Stomach (tissue), 4 donors: ENCODE measurements at regions not wholly inside any gene's neighbourhood (a gene's known extent, or its start where the extent isn't known, plus 50 kb on each side); places are given as distances from the start of the nearest gene placed in this dataset.

Experiments
- POLR2A ChIP-seq, 4 donors: fragments of 450-650 bp; IDR thresholded peaks; one replicate each; pipeline ENCODE4 v1.6.1; 2016; ENCODE audit warnings: antibody characterized with exemption in 4 of 4, control low read depth in 2 of 4, mild to moderate bottlenecking in 1 of 4, moderate library complexity in 1 of 4
- TF ChIP-seq, protein P1 (sequence below), 7 experiments: fragments of 450-650 bp in 4 of 7; fragments of 200-600 bp in 3 of 7; sonication (generic) in 3 of 7; IDR thresholded peaks; one replicate each; pipeline ENCODE4 v1.5.1; 2016 to 2019; ENCODE audit warnings: antibody characterized with exemption in 7 of 7, control low read depth in 2 of 7, mild to moderate bottlenecking in 1 of 7

- TF ChIP-seq, protein P1, sequence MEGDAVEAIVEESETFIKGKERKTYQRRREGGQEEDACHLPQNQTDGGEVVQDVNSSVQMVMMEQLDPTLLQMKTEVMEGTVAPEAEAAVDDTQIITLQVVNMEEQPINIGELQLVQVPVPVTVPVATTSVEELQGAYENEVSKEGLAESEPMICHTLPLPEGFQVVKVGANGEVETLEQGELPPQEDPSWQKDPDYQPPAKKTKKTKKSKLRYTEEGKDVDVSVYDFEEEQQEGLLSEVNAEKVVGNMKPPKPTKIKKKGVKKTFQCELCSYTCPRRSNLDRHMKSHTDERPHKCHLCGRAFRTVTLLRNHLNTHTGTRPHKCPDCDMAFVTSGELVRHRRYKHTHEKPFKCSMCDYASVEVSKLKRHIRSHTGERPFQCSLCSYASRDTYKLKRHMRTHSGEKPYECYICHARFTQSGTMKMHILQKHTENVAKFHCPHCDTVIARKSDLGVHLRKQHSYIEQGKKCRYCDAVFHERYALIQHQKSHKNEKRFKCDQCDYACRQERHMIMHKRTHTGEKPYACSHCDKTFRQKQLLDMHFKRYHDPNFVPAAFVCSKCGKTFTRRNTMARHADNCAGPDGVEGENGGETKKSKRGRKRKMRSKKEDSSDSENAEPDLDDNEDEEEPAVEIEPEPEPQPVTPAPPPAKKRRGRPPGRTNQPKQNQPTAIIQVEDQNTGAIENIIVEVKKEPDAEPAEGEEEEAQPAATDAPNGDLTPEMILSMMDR (IDR thresholded peaks at IDR 0.05) = no peak
- TF ChIP-seq POLR2A (IDR thresholded peaks at IDR 0.05) = no peak
Observed at GRCh38 chr5:166293892-166294291, 1997.6 kb upstream of the WWC1 start.
